ENCODE measurements at regions not wholly inside any gene's neighbourhood (a gene's known extent, or its start where the extent isn't known, plus 50 kb on each side); places are given as distances from the start of the nearest gene placed in this dataset.

GRCh38 chr2:129118296-129118695, 799.6 kb upstream of the HS6ST1 start:
- no peak for DNase-seq

- DNase-seq = no peak
Observed at GRCh38 chr2:129129087-129129486, 810.4 kb upstream of the HS6ST1 start.

GRCh38 chr2:129133692-129134641, 815.3 kb upstream of the HS6ST1 start:
- no peak for DNase-seq

GRCh38 chr2:129135017-129135416, 816.3 kb upstream of the HS6ST1 start:
- DNase-seq = no peak

GRCh38 chr2:129139380-129139779, 820.7 kb upstream of the HS6ST1 start:
- no peak for DNase-seq

GRCh38 chr2:129142465-129142864, 823.8 kb upstream of the HS6ST1 start:
- no peak for DNase-seq

- no peak for DNase-seq
Observed at GRCh38 chr2:129144082-129144791, 825.6 kb upstream of the HS6ST1 start.

GRCh38 chr2:129152514-129152913, 827.0 kb upstream of the RAB6C start:
- no peak for DNase-seq

GRCh38 chr2:129160879-129161278, 818.6 kb upstream of the RAB6C start:
- DNase-seq = no peak

GRCh38 chr2:129164220-129164949, 815.1 kb upstream of the RAB6C start:
- DNase-seq = no peak

GRCh38 chr2:129165006-129165405, 814.5 kb upstream of the RAB6C start:
- DNase-seq = no peak

- no peak for DNase-seq
Observed at GRCh38 chr2:129167456-129167855, 812.0 kb upstream of the RAB6C start.

GRCh38 chr2:129170570-129170969, 808.9 kb upstream of the RAB6C start:
- DNase-seq = no peak

- no peak for DNase-seq
Observed at GRCh38 chr2:129174143-129174542, 805.3 kb upstream of the RAB6C start.

GRCh38 chr2:129175051-129175450, 804.4 kb upstream of the RAB6C start:
- no peak for DNase-seq

GRCh38 chr2:129176375-129176774, 803.1 kb upstream of the RAB6C start:
- no peak for DNase-seq

GRCh38 chr2:129178356-129178755, 801.1 kb upstream of the RAB6C start:
- DNase-seq = no peak

GRCh38 chr2:129179199-129179598, 800.3 kb upstream of the RAB6C start:
- no peak for DNase-seq

GRCh38 chr2:129180124-129180716, 799.2 kb upstream of the RAB6C start:
- DNase-seq = no peak

- DNase-seq = no peak
Observed at GRCh38 chr2:129181433-129181832, 798.0 kb upstream of the RAB6C start.

- DNase-seq = no peak
Observed at GRCh38 chr2:129181963-129182362, 797.5 kb upstream of the RAB6C start.

GRCh38 chr2:129187343-129187742, 792.1 kb upstream of the RAB6C start:
- DNase-seq = no peak

- no peak for DNase-seq
Observed at GRCh38 chr2:129188451-129188850, 791.0 kb upstream of the RAB6C start.

Data from activated CD4-positive, CD25-positive, alpha-beta regulatory T cell treated with anti-CD3 and anti-CD28 coated beads, Interleukin-2, amount 50 U/mL, for 72 hours (primary cell).